ENCODE measurements at regions not wholly inside any gene's neighbourhood (a gene's known extent, or its start where the extent isn't known, plus 50 kb on each side); places are given as distances from the start of the nearest gene placed in this dataset.

DNA sequence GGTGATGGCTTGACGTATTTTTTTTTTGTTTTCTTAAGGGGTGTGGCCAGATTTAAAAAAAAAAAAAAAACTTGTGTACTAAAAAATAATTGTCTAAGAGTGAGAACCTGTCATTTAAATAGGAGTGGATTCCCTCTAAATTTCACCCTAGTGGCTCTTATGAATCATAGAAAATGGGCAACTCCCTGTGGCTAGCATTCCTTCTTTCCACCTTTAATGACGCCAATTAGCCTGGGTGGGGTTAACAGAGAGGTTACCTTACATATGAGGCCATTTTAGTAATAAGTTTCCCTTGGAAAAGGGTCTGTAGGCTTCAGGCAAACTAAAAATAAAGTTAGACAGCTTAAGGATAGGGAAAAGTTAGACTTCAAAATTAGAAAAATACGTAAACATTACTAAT lies 223.5 kb upstream of the FAM241A start (continued):
- TF ChIP-seq RCOR1 (IDR thresholded peaks at IDR 0.05; ENCODE audit: low read depth, low read length), result no peak

- TF ChIP-seq KDM5A (IDR thresholded peaks at IDR 0.05), result no peak
- no peak for TF ChIP-seq ESRRA (IDR thresholded peaks at IDR 0.05; ENCODE audit: borderline replicate concordance, low read length)
- no peak for TF ChIP-seq HOXB5 (CRISPR knock-in tag; IDR thresholded peaks at IDR 0.05)
- no peak for DNase-seq (ENCODE audit: low read depth in 1 of 2, low spot score in 1 of 2)
- Histone ChIP-seq H3K27ac (no peak overlapping the region), H3K4me1 (no peaks in the 10 kb centered on the region), H3K4me2 (no peak overlapping the region), H3K4me3 (no peak overlapping the region), H3K9me3 (no peaks in the 10 kb centered on the region)
- ATAC-seq, result no peak
- POLR2A ChIA-PET, result no interaction called here
- 52% methylated on average over 6 of the region's 6 CpGs for WGBS (ENCODE audit: missing lambda C conversion rate)
- no peak for FAIRE-seq
- CTCF ChIA-PET, result no interaction called here
These were observed 221.5 kb upstream of the FAM241A start for GRCh38 chr4:111923786-111924185.

- no peak for ATAC-seq
- no peak for DNase-seq (ENCODE audit: low read depth in 1 of 2, low spot score in 1 of 2)
- ChIA-PET CTCF (no interaction called here), POLR2A (no interaction called here)
- H3K4me2 ChIP-seq, result no peak overlapping the region
- FAIRE-seq, result no peak
- no peak for TF ChIP-seq RAD21 (conservative IDR thresholded peaks at IDR 0.05 in 1 of 2, IDR thresholded peaks at IDR 0.05 in 1 of 2)
- H3K4me1 ChIP-seq, result no peaks in the 10 kb centered on the region
- no peaks in the 10 kb centered on the region for H3K9me3 ChIP-seq
- no peak overlapping the region for H3K27ac ChIP-seq
- 9% methylated on average over 1 of the region's 1 CpG for WGBS (ENCODE audit: missing lambda C conversion rate)
- no peak overlapping the region for H3K4me3 ChIP-seq
These were observed 220.6 kb upstream of the FAM241A start for GRCh38 chr4:111924696-111925095.

DNA sequence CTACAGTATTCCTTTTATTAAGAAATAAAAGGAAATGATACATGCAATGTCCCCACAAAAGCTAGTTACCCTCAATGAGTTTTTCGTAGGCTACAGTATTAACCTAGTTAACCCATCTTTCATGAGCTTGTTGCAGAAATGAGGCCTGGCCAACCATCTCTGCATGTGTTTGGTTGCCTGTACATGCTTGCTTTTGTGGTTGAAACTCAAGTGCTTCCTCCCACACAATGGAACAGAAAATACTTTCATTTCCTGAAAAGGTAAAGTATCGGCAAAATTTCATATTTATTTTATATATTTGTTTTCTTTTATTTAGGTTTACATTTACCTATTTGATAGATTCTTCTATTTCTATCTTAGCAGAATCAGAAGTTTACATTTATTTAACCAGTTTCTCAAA lies 214.6 kb upstream of the FAM241A start:
- CTCF ChIA-PET, result no interaction called here
- no peak overlapping the region for H3K4me2 ChIP-seq
- WGBS (ENCODE audit: missing lambda C conversion rate), result 55% methylated on average over 2 of the region's 2 CpGs

DNA sequence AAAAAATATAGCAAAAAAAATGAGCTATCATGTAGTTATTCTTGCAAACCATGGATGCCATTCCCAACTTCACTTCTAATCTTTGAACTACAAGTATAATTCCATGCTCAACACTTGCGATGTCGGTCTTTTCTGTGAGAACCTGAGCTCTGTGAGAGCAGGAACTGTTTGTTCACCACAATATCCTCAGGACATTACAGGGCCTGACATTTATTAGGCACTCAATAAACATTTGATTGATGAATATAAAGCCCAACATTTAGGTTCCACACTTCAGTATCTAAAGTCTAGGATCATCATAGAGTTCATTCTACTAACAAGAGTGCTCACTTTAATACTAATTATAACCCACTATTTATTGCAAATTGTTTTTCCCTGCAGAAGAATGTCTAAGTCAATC lies 211.6 kb upstream of the FAM241A start:
- CTCF ChIA-PET, result no interaction called here
- H3K4me2 ChIP-seq, result no peak overlapping the region
- no peak for ATAC-seq

More for the DNA sequence above, 214.6 kb upstream of the FAM241A start:
- ATAC-seq, result no peak
- no peak for FAIRE-seq
- POLR2A ChIA-PET, result no interaction called here
- Histone ChIP-seq H3K4me1 (no peaks in the 10 kb centered on the region), H3K9me3 (no peaks in the 10 kb centered on the region), H3K4me3 (no peak overlapping the region), H3K27ac (no peak overlapping the region)
- DNase-seq (ENCODE audit: low read depth in 1 of 2, low spot score in 1 of 2), result no peak
- TF ChIP-seq CHD4 (IDR thresholded peaks at IDR 0.05; ENCODE audit: borderline replicate concordance) (no peak), USF2 (IDR thresholded peaks at IDR 0.05) (no peak), RAD21 (conservative IDR thresholded peaks at IDR 0.05 in 1 of 2, IDR thresholded peaks at IDR 0.05 in 1 of 2) (no peak), PHF8 (IDR thresholded peaks at IDR 0.05; ENCODE audit: borderline replicate concordance, low read depth) (no peak), HOXA7 (CRISPR knock-in tag; IDR thresholded peaks at IDR 0.05) (no peak), SREBF2 (IDR thresholded peaks at IDR 0.05) (no peak), FOSL2 (IDR thresholded peaks at IDR 0.05) (no peak), FOSL2 (CRISPR knock-in tag; IDR thresholded peaks at IDR 0.05) (no peak)
- TF ChIP-seq, protein P1, sequence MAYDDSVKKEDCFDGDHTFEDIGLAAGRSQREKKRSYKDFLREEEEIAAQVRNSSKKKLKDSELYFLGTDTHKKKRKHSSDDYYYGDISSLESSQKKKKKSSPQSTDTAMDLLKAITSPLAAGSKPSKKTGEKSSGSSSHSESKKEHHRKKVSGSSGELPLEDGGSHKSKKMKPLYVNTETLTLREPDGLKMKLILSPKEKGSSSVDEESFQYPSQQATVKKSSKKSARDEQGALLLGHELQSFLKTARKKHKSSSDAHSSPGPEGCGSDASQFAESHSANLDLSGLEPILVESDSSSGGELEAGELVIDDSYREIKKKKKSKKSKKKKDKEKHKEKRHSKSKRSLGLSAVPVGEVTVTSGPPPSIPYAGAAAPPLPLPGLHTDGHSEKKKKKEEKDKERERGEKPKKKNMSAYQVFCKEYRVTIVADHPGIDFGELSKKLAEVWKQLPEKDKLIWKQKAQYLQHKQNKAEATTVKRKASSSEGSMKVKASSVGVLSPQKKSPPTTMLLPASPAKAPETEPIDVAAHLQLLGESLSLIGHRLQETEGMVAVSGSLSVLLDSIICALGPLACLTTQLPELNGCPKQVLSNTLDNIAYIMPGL (CRISPR knock-in tag; IDR thresholded peaks at IDR 0.05; ENCODE audit: borderline replicate concordance), result no peak

More for the DNA sequence above, 211.6 kb upstream of the FAM241A start:
- FAIRE-seq, result no peak
- TF ChIP-seq, protein P2, sequence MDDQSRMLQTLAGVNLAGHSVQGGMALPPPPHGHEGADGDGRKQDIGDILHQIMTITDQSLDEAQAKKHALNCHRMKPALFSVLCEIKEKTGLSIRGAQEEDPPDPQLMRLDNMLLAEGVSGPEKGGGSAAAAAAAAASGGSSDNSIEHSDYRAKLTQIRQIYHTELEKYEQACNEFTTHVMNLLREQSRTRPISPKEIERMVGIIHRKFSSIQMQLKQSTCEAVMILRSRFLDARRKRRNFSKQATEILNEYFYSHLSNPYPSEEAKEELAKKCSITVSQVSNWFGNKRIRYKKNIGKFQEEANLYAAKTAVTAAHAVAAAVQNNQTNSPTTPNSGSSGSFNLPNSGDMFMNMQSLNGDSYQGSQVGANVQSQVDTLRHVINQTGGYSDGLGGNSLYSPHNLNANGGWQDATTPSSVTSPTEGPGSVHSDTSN (IDR thresholded peaks at IDR 0.05), result no peak
- no peak for TF ChIP-seq KDM5A (IDR thresholded peaks at IDR 0.05)
- TF ChIP-seq KDM1A (IDR thresholded peaks at IDR 0.05; ENCODE audit: low read depth), result no peak
- no peak for TF ChIP-seq PHF8 (IDR thresholded peaks at IDR 0.05; ENCODE audit: borderline replicate concordance, low read depth)
- WGBS (ENCODE audit: missing lambda C conversion rate), result 86% methylated on average over 2 of the region's 2 CpGs
- no peaks in the 10 kb centered on the region for H3K4me1 ChIP-seq
- DNase-seq (ENCODE audit: low read depth in 1 of 2, low spot score in 1 of 2), result no peak
- no peak overlapping the region for H3K4me3 ChIP-seq
- H3K27ac ChIP-seq, result no peak overlapping the region
- POLR2A ChIA-PET, result no interaction called here
- H3K9me3 ChIP-seq, result no peaks in the 10 kb centered on the region
